DND-41 (cell line): ENCODE measurements at regions not wholly inside any gene's neighbourhood (a gene's known extent, or its start where the extent isn't known, plus 50 kb on each side); places are given as distances from the start of the nearest gene placed in this dataset.

ENCODE experiments used
- EZH2 ChIP-seq: IDR thresholded peaks from 3 replicates; pipeline ENCODE4 v1.6.1; 2012; ENCODE audit warnings: borderline replicate concordance, low read depth, mild to moderate bottlenecking, moderate library complexity, low read length, inconsistent platforms; ENCODE audit not compliant: severe bottlenecking
- TF ChIP-seq, protein P1 (sequence below): IDR thresholded peaks from 2 replicates; pipeline ENCODE4 v1.5.1; 2012; ENCODE audit warnings: borderline replicate concordance, low read length, moderate library complexity, mild to moderate bottlenecking; ENCODE audit not compliant: poor library complexity, severe bottlenecking; ENCODE audit errors: extremely low read depth

DNA sequence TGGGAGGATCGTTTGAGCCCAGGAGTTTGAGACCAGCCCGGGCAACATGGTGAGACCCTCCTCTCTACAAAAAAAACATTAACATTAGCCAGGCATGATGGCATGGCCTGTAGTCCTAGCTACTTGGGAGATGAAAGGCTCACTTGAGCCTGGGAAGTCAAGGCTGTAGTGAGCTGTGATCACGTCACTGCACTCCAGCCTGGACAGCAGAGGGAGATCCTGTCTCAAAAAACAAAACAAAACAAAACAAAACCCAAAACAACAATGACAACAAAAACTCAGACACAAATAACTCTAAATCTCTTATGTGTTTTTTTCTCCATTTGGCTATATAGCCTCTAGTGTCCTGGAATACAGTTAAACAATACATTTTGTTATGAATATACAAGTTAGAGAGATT lies 127.3 kb upstream of the STK26 start:
- TF ChIP-seq, protein P1, sequence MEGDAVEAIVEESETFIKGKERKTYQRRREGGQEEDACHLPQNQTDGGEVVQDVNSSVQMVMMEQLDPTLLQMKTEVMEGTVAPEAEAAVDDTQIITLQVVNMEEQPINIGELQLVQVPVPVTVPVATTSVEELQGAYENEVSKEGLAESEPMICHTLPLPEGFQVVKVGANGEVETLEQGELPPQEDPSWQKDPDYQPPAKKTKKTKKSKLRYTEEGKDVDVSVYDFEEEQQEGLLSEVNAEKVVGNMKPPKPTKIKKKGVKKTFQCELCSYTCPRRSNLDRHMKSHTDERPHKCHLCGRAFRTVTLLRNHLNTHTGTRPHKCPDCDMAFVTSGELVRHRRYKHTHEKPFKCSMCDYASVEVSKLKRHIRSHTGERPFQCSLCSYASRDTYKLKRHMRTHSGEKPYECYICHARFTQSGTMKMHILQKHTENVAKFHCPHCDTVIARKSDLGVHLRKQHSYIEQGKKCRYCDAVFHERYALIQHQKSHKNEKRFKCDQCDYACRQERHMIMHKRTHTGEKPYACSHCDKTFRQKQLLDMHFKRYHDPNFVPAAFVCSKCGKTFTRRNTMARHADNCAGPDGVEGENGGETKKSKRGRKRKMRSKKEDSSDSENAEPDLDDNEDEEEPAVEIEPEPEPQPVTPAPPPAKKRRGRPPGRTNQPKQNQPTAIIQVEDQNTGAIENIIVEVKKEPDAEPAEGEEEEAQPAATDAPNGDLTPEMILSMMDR, result peak; percentile 13
- no peak for TF ChIP-seq EZH2
